ENCODE measurements at regions not wholly inside any gene's neighbourhood (a gene's known extent, or its start where the extent isn't known, plus 50 kb on each side); places are given as distances from the start of the nearest gene placed in this dataset.

GRCh38 chr10:6823770-6824169, 243.7 kb upstream of the PRKCQ start:
- in situ Hi-C loops (cut with MboI; ENCODE audit: low pct_ligation_motif_present in 1 of 4, low pct_unique_long_range_greater_than_20kb in 1 of 4, low sequenced_read_pairs in 3 of 4) (no loop called here), intact Hi-C loops (cut with DNase I; ENCODE audit: low total_unique reads) (no loop called here)
- H3K27ac ChIP-seq: no peak overlapping the region
- DNase-seq: no peak
- 23 to 29% methylated on average over 1 of the region's 1 CpG for WGBS, 2 donors (ENCODE audit: low coverage in 1 of 2)
- H3K4me3 ChIP-seq: no peak overlapping the region
- no peaks in the 10 kb centered on the region for H3K9me3 ChIP-seq
- no peaks in the 10 kb centered on the region for H3K27me3 ChIP-seq
- no peak for TF ChIP-seq POLR2A (IDR thresholded peaks at IDR 0.05)
- no peak for TF ChIP-seq EP300 (IDR thresholded peaks at IDR 0.05; ENCODE audit: low read depth)
- no peak for TF ChIP-seq CTCF (IDR thresholded peaks at IDR 0.05)
- TF ChIP-seq POLR2AphosphoS5 (IDR thresholded peaks at IDR 0.05): no peak
- no peaks in the 10 kb centered on the region for H3K36me3 ChIP-seq
- no peaks in the 10 kb centered on the region for H3K4me1 ChIP-seq

GRCh38 chr10:6819301-6819700, 239.2 kb upstream of the PRKCQ start:
- intact Hi-C loops (cut with DNase I; ENCODE audit: low total_unique reads) (no loop called here), in situ Hi-C loops (cut with MboI; ENCODE audit: low pct_ligation_motif_present in 1 of 4, low pct_unique_long_range_greater_than_20kb in 1 of 4, low sequenced_read_pairs in 3 of 4) (no loop called here)
- no peaks in the 10 kb centered on the region for H3K4me1 ChIP-seq
- 60 to 80% methylated on average over 1 to 10 of the region's 10 CpGs for WGBS, 2 donors (ENCODE audit: low coverage in 1 of 2)
- no peaks in the 10 kb centered on the region for H3K27me3 ChIP-seq
- H3K4me3 ChIP-seq: no peak overlapping the region
- no peak for DNase-seq
- H3K36me3 ChIP-seq: no peaks in the 10 kb centered on the region
- no peak for TF ChIP-seq POLR2A (IDR thresholded peaks at IDR 0.05)
- TF ChIP-seq POLR2AphosphoS5 (IDR thresholded peaks at IDR 0.05): no peak
- no peak for TF ChIP-seq EP300 (IDR thresholded peaks at IDR 0.05; ENCODE audit: low read depth)
- no peak for TF ChIP-seq CTCF (IDR thresholded peaks at IDR 0.05)
- H3K9me3 ChIP-seq: no peaks in the 10 kb centered on the region
- no peak overlapping the region for H3K27ac ChIP-seq

- Histone ChIP-seq H3K27ac (no peak overlapping the region), H3K4me1 (no peaks in the 10 kb centered on the region), H3K27me3 (no peaks in the 10 kb centered on the region), H3K9me3 (no peaks in the 10 kb centered on the region), H3K36me3 (no peaks in the 10 kb centered on the region), H3K4me3 (no peak overlapping the region)
- no peak for TF ChIP-seq EP300 (IDR thresholded peaks at IDR 0.05; ENCODE audit: low read depth)
- no peak for TF ChIP-seq CTCF (IDR thresholded peaks at IDR 0.05)
- TF ChIP-seq POLR2A (IDR thresholded peaks at IDR 0.05): no peak
- no peak for TF ChIP-seq POLR2AphosphoS5 (IDR thresholded peaks at IDR 0.05)
- intact Hi-C loops (cut with DNase I; ENCODE audit: low total_unique reads): no loop called here
- DNase-seq: no peak
- WGBS, 2 donors (ENCODE audit: low coverage in 1 of 2): 91% methylated on average over 4 of the region's 4 CpGs
- in situ Hi-C loops (cut with MboI; ENCODE audit: low pct_ligation_motif_present in 1 of 4, low pct_unique_long_range_greater_than_20kb in 1 of 4, low sequenced_read_pairs in 3 of 4): no loop called here
Observed at GRCh38 chr10:6817770-6818169, 237.7 kb upstream of the PRKCQ start.

GRCh38 chr10:6815346-6815745, 235.3 kb upstream of the PRKCQ start:
- no peaks in the 10 kb centered on the region for H3K4me1 ChIP-seq
- 44 to 67% methylated on average over 2 to 3 of the region's 3 CpGs for WGBS, 2 donors (ENCODE audit: low coverage in 1 of 2)
- H3K27me3 ChIP-seq: no peaks in the 10 kb centered on the region
- TF ChIP-seq CTCF (IDR thresholded peaks at IDR 0.05): no peak
- no peak for TF ChIP-seq POLR2AphosphoS5 (IDR thresholded peaks at IDR 0.05)
- TF ChIP-seq EP300 (IDR thresholded peaks at IDR 0.05; ENCODE audit: low read depth): no peak
- in situ Hi-C loops (cut with MboI; ENCODE audit: low pct_ligation_motif_present in 1 of 4, low pct_unique_long_range_greater_than_20kb in 1 of 4, low sequenced_read_pairs in 3 of 4): no loop called here
- H3K36me3 ChIP-seq: no peaks in the 10 kb centered on the region
- intact Hi-C loops (cut with DNase I; ENCODE audit: low total_unique reads): no loop called here
- no peak overlapping the region for H3K4me3 ChIP-seq
- DNase-seq: no peak
- H3K9me3 ChIP-seq: no peaks in the 10 kb centered on the region
- H3K27ac ChIP-seq: no peak overlapping the region

Measured in transverse colon (tissue), 4 donors.